22Rv1 (cell line): ENCODE measurements at regions not wholly inside any gene's neighbourhood (a gene's known extent, or its start where the extent isn't known, plus 50 kb on each side); places are given as distances from the start of the nearest gene placed in this dataset.

ENCODE experiments used
- CTCF ChIP-seq: fragments of 450-650 bp; IDR thresholded peaks from 2 replicates; pipeline ENCODE4 v1.5.1; 2017; ENCODE audit warnings: mild to moderate bottlenecking
- ZFX ChIP-seq: fragments of 450-650 bp; IDR thresholded peaks from 2 replicates; pipeline ENCODE4 v1.6.1; 2017; ENCODE audit warnings: antibody characterized with exemption, borderline replicate concordance

- TF ChIP-seq CTCF = no peak
- no peak for TF ChIP-seq ZFX
Measured at GRCh38 chr4:154049457-154050181, 260.7 kb upstream of the SFRP2 start.
